Left lung (tissue), 4 donors: ENCODE measurements at regions not wholly inside any gene's neighbourhood (a gene's known extent, or its start where the extent isn't known, plus 50 kb on each side); places are given as distances from the start of the nearest gene placed in this dataset.

Experiments used
- ATAC-seq: fragments of 200-7000 bp; cut with Tn5 transposase; one replicate; pipeline ENCODE4 v1.9.1; 2020; ENCODE audit warnings: moderate library complexity
- DNase-seq, 4 donors: peaks; one replicate each; pipeline ENCODE4 v3.0.0-alpha.2; 2013 to 2020
- H3K27ac ChIP-seq, 2 donors: fragments of 200-600 bp; sonication (generic) in 1 of 2; one replicate each; pipeline versions ENCODE4 v1.5.0 to v1.8.0; 2020 to 2021
- H3K27me3 ChIP-seq, 2 donors: fragments of 200-600 bp; sonication (generic) in 1 of 2; one replicate each; pipeline versions ENCODE4 v1.5.0 to v1.8.0; 2020 to 2021
- H3K36me3 ChIP-seq, 2 donors: fragments of 200-600 bp; sonication (generic) in 1 of 2; one replicate each; pipeline versions ENCODE4 v1.5.0 to v1.8.0; 2020 to 2021
- H3K4me1 ChIP-seq, 2 donors: fragments of 200-600 bp; one replicate each; pipeline ENCODE4 v1.8.0; 2021
- H3K4me3 ChIP-seq, 2 donors: fragments of 200-600 bp; sonication (generic) in 1 of 2; one replicate each; pipeline versions ENCODE4 v1.5.0 to v1.8.0; 2020 to 2021; ENCODE audit warnings: mild to moderate bottlenecking in 1 of 2
- H3K9me3 ChIP-seq, 2 donors: fragments of 200-600 bp; sonication (generic) in 1 of 2; one replicate each; pipeline versions ENCODE4 v1.5.0 to v1.8.0; 2020 to 2021
- intact Hi-C, 2 donors: fragments of 100-400 bp; cut with DNase I; formaldehyde crosslinking; loops; one replicate each; pipeline versions ENCODE4 v1.11.2 to v1.14.2; 2022
- TF ChIP-seq, protein P1 (sequence below), 2 donors: fragments of 200-600 bp; sonication (generic) in 1 of 2; IDR thresholded peaks; one replicate each; pipeline versions ENCODE4 v1.5.0 to v1.8.0; 2021; ENCODE audit warnings: antibody characterized with exemption in 2 of 2
- donor health status: DM: no; HTN: yes; CAD: no.
- donor health status: DM: no; HTN: no; CAD: no.

DNA sequence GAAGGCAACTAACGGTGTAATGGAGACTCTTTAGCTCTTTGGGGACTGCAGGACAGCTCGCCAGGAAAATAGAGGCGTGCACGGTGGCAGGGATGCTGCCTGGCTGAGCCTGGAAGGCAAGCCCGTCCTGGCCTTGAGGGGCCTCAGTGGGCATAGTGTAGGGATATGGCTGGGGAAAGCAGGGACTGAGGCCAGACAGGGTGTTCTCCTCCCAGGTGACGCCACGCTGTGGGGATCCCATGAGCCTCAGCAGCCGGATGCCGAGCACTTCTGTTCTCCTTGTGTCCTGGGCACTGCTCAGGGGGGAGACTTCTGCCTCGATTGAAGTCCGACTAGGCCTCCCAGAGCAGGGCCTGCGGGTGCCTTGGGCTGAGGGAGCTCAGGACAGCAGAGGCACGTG, 89.2 kb downstream of the NPIPB11 start:
- Histone ChIP-seq H3K9me3 (no peaks in the 10 kb centered on the region), H3K27ac (no peak overlapping the region), H3K4me1 (peaks cover 0 to 19% of the 10 kb centered on the region in 2 donors), H3K4me3 (no peak overlapping the region), H3K27me3 (no peaks in the 10 kb centered on the region), H3K36me3 (no peaks in the 10 kb centered on the region)
- TF ChIP-seq, protein P1, sequence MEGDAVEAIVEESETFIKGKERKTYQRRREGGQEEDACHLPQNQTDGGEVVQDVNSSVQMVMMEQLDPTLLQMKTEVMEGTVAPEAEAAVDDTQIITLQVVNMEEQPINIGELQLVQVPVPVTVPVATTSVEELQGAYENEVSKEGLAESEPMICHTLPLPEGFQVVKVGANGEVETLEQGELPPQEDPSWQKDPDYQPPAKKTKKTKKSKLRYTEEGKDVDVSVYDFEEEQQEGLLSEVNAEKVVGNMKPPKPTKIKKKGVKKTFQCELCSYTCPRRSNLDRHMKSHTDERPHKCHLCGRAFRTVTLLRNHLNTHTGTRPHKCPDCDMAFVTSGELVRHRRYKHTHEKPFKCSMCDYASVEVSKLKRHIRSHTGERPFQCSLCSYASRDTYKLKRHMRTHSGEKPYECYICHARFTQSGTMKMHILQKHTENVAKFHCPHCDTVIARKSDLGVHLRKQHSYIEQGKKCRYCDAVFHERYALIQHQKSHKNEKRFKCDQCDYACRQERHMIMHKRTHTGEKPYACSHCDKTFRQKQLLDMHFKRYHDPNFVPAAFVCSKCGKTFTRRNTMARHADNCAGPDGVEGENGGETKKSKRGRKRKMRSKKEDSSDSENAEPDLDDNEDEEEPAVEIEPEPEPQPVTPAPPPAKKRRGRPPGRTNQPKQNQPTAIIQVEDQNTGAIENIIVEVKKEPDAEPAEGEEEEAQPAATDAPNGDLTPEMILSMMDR (IDR thresholded peaks at IDR 0.05): no peak
- ATAC-seq (no peak), DNase-seq (peak in 1 of 4 donors; percentile 38)
- intact Hi-C loops: no loop called here

DNA sequence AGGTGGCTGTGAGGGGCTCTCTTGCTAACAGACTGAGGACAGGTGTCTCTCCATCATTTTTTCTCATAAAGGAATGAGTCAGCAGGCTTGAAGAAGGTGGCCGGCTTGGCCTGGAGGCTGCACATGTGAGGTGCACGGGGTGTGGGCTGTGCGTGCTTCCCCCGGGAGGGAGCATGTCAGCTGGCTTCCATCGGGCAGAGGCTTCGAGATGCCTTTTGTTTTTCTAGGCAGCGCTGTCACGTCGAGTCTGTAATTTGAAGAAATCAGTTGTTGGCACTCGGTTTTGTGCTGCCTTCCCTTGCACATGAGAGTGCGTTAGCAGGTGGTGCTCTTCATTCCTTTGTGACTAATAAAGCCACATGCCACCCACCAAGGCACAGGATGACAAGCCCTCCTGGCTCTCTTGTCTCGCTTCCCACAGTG, 89.7 kb downstream of the NPIPB11 start:
- DNase-seq (peak in 1 of 4 donors; percentile 59), ATAC-seq (no peak)
- Histone ChIP-seq H3K27me3 (no peaks in the 10 kb centered on the region), H3K36me3 (no peaks in the 10 kb centered on the region), H3K4me3 (no peak overlapping the region), H3K27ac (no peak overlapping the region), H3K9me3 (no peaks in the 10 kb centered on the region), H3K4me1 (peaks cover 0 to 19% of the 10 kb centered on the region in 2 donors)
- TF ChIP-seq, protein P1 (IDR thresholded peaks at IDR 0.05): no peak
- intact Hi-C loops: no loop called here

DNA sequence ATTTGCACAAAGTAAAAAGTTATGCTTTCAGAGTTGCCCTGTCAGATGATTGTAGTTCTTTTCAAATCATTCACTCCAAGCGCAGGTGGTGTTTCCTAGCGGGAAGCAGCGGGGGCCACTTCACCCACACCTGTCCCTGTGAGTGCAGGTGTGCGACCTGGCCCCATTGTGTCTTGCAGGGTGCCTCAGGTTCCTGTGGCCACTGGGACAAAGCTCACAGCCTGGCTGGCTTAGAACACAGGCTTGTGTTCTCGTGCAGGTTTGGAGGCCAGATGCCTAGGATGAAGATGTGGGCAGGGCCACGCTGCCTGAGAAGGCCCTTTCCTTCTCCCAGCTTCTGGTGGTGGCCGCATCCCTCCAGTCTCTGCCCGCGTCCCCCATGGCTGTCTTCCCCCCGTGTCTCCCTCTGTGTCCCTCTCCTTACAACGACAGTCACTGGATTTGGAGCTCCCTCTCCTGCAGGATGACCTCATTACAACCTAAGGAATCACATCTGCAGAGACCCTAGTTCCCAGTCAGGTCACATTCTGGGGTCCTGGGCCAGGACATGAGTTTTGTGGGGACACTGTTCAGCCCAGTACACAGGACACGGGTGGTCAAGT, 90.5 kb downstream of the NPIPB11 start:
- TF ChIP-seq, protein P1 (IDR thresholded peaks at IDR 0.05): no peak
- H3K27ac ChIP-seq: no peak overlapping the region
- DNase-seq: peak in 1 of 4 donors; percentile 37
- H3K4me3 ChIP-seq: no peak overlapping the region
- no peaks in the 10 kb centered on the region for H3K36me3 ChIP-seq
- H3K4me1 ChIP-seq: peaks cover 0 to 19% of the 10 kb centered on the region in 2 donors
- H3K9me3 ChIP-seq: no peaks in the 10 kb centered on the region
- H3K27me3 ChIP-seq: no peaks in the 10 kb centered on the region
- intact Hi-C loops: no loop called here
- no peak for ATAC-seq

DNA sequence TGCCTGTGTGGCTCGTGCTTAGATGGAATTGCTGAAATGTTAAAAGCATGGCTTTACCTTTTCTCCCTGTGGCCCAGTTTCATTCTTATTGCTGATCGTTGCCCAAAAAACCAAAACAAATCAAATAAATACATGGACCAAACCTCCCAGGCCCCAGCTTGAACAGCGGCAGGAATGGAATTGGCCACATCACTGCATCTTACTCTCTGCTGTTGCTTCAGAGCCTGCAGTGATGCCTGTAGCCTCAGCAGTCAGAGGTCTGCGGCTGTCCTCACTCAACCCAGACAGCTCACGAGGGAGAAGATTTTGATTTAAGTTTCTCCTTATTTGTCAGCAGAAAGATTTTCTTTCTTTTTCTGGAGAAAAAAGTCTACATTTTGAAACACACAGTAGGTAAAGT, 91.5 kb downstream of the NPIPB11 start:
- Histone ChIP-seq H3K27ac (no peak overlapping the region), H3K4me3 (no peak overlapping the region), H3K4me1 (peaks cover 0 to 19% of the 10 kb centered on the region in 2 donors), H3K27me3 (no peaks in the 10 kb centered on the region), H3K9me3 (no peaks in the 10 kb centered on the region), H3K36me3 (no peaks in the 10 kb centered on the region)
- no peak for DNase-seq
- TF ChIP-seq, protein P1 (IDR thresholded peaks at IDR 0.05): no peak
- intact Hi-C loops: no loop called here
- ATAC-seq: no peak

DNA sequence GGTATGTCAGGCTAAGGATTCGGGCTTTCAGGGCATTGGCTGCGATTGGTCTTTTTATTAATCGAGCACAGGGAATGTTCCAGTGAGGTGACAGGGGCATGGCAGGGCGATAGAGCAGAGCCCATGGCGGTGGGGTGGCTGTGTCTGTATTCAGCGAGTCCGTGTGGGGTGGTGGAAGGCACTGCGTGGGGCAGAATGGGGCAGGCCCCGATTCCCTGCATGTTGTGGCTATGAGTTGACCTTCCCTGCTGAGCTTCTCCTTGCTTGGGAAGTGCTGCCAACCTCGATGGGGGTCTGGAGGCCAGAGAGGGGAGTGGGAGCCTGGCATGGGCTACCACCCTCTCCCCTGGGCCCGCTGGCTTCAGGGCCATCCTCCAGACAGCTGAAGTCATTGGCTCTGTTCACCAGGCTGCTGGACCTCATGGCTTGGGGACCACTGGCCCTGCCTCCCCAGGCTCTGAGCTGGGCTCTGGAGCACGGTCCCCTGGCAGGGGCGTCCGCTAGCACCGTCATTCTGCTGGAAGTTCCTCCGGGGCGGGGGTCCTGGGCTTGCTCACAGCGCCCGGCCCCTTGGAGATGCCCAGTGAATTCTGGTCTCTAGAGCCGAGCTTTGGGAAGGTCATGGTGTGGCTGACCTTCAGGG, 92.1 kb downstream of the NPIPB11 start:
- no peak overlapping the region for H3K4me3 ChIP-seq
- H3K27ac ChIP-seq: no peak overlapping the region
- DNase-seq: peak in 1 of 4 donors; percentile 57
- peaks cover 0 to 19% of the 10 kb centered on the region in 2 donors for H3K4me1 ChIP-seq
- ATAC-seq: no peak
- TF ChIP-seq, protein P1 (IDR thresholded peaks at IDR 0.05): no peak
- H3K9me3 ChIP-seq: no peaks in the 10 kb centered on the region
- no peaks in the 10 kb centered on the region for H3K27me3 ChIP-seq
- H3K36me3 ChIP-seq: no peaks in the 10 kb centered on the region
- intact Hi-C loops: no loop called here
